ENCODE measurements at regions not wholly inside any gene's neighbourhood (a gene's known extent, or its start where the extent isn't known, plus 50 kb on each side); places are given as distances from the start of the nearest gene placed in this dataset.

DNA sequence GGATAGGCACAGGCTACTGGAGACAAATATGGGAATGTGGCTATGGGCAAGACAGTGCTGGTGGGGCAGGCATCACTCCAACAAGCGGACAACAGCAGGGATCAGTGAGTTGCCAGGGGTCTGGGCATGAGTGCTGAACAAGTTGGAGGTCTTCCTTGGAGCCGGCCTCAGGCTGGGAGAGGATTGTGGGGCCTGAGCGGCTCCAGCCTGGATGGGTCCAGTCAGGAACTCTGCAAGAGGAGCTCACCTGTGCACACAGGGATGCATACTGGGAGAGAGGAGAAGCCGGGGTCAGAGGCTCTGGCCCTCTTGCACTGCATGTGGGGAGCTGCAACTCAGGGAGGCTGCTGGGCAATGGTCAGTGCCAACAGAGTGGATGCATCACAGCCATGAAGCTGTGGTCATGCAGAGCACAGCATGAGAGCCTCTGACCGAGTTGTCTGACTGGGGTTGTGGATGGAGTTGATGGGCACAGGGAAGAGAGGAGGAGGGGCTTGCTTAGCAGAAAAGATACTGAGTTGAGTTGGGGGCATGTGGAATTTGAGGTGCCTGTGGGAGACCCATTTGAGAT is 204.0 kb upstream of the ZNF32 start:
- peaks cover 12% of the 10 kb centered on the region for H3F3A ChIP-seq (replicated peaks; ENCODE audit: insufficient read depth)
- H3K9ac ChIP-seq = no peak overlapping the region
- no peak overlapping the region for H3K4me2 ChIP-seq
- H4K20me1 ChIP-seq (ENCODE audit: insufficient read depth) = no peaks in the 10 kb centered on the region
- no peak overlapping the region for H3K4me3 ChIP-seq (ENCODE audit: low read depth in 2 of 2, low read length in 1 of 2)
- no peaks in the 10 kb centered on the region for H3K9me2 ChIP-seq
- POLR2A ChIA-PET = no interaction called here
- 59% methylated on average over 4 of the region's 5 CpGs for WGBS (ENCODE audit: low lambda C conversion rate)
- peaks cover 0 to 35% of the 10 kb centered on the region in 2 experiments; a peak in 2 of 4 replicates for H3K4me1 ChIP-seq (ENCODE audit: control insufficient read depth in 1 of 2, insufficient read depth in 2 of 2, low read depth in 1 of 2, low read length in 1 of 2)
- H3K79me2 ChIP-seq (ENCODE audit: insufficient read depth) = no peaks in the 10 kb centered on the region
- H3K27ac ChIP-seq (ENCODE audit: low read depth in 2 of 2, low read length in 1 of 2) = no peak overlapping the region
- DNase-seq = no peak
- H3K27me3 ChIP-seq (ENCODE audit: insufficient read depth) = no peaks in the 10 kb centered on the region
- H3K9me3 ChIP-seq = no peaks in the 10 kb centered on the region
- H3K36me3 ChIP-seq (replicated peaks in 1 of 2; ENCODE audit: control insufficient read depth in 1 of 2, insufficient read depth in 2 of 2, low read length in 1 of 2) = no peaks in the 10 kb centered on the region
- CTCF ChIA-PET = no interaction called here
- TF ChIP-seq FOSL2 (IDR thresholded peaks at IDR 0.05; ENCODE audit: borderline replicate concordance, low read depth) (no peak), RCOR1 (IDR thresholded peaks at IDR 0.05; ENCODE audit: low read length) (no peak), CHD2 (IDR thresholded peaks at IDR 0.05; ENCODE audit: low read length, partially characterized antibody) (no peak), RFX5 (IDR thresholded peaks at IDR 0.05; ENCODE audit: low read length) (no peak), TCF12 (IDR thresholded peaks at IDR 0.05) (no peak)
- TF ChIP-seq, protein P1, sequence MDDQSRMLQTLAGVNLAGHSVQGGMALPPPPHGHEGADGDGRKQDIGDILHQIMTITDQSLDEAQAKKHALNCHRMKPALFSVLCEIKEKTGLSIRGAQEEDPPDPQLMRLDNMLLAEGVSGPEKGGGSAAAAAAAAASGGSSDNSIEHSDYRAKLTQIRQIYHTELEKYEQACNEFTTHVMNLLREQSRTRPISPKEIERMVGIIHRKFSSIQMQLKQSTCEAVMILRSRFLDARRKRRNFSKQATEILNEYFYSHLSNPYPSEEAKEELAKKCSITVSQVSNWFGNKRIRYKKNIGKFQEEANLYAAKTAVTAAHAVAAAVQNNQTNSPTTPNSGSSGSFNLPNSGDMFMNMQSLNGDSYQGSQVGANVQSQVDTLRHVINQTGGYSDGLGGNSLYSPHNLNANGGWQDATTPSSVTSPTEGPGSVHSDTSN (IDR thresholded peaks at IDR 0.05) = no peak
- no peak overlapping the region for H2AFZ ChIP-seq (ENCODE audit: low read depth)

DNA sequence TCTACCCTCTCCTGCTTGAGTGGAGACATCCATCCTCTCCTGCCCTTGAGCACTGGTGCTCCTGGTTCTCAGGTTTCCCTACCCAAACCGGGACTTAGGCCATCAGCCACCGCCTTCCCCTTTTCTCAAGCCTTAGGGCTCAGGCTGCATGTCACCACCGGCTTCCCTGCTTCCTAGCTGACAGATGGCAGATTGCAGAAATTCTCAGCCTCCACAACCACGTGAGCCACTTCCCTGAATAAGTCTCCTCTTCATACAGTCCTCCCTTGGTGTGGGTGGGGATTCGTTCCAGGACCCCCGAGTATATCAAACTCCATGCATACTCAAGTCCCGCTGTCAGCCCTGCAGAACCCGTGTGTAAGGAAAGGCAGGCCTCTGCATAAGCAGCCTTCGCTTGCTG is 203.5 kb upstream of the ZNF32 start:
- ChIA-PET POLR2A (no interaction called here), CTCF (interaction anchor here (0.8 kb wide), 1 partner anchor 91 kb away, joined by 3 read pairs; no protein-coding TSS in a partner anchor)
- Histone ChIP-seq H3K27me3 (ENCODE audit: insufficient read depth) (no peaks in the 10 kb centered on the region), H3K79me2 (ENCODE audit: insufficient read depth) (no peaks in the 10 kb centered on the region), H3F3A (replicated peaks; ENCODE audit: insufficient read depth) (peaks cover 7% of the 10 kb centered on the region), H3K4me3 (ENCODE audit: low read depth in 2 of 2, low read length in 1 of 2) (no peak overlapping the region), H2AFZ (ENCODE audit: low read depth) (no peak overlapping the region), H3K4me2 (no peak overlapping the region), H3K36me3 (replicated peaks in 1 of 2; ENCODE audit: control insufficient read depth in 1 of 2, insufficient read depth in 2 of 2, low read length in 1 of 2) (no peaks in the 10 kb centered on the region), H3K4me1 (ENCODE audit: control insufficient read depth in 1 of 2, insufficient read depth in 2 of 2, low read depth in 1 of 2, low read length in 1 of 2) (peaks cover 0 to 30% of the 10 kb centered on the region in 2 experiments; a peak in 1 of 4 replicates), H3K27ac (ENCODE audit: low read depth in 2 of 2, low read length in 1 of 2) (no peak overlapping the region), H3K9ac (no peak overlapping the region), H3K9me3 (no peaks in the 10 kb centered on the region), H3K9me2 (no peaks in the 10 kb centered on the region), H4K20me1 (ENCODE audit: insufficient read depth) (no peaks in the 10 kb centered on the region)
- no peak for DNase-seq
- 73% methylated on average over 9 of the region's 9 CpGs for WGBS (ENCODE audit: low lambda C conversion rate)
- TF ChIP-seq POLR2AphosphoS5 (IDR thresholded peaks at IDR 0.05; ENCODE audit: low read depth, low read length) (no peak), FOXJ3 (CRISPR knock-in tag; IDR thresholded peaks at IDR 0.05) (no peak), RCOR1 (IDR thresholded peaks at IDR 0.05; ENCODE audit: low read length) (no peak), NRF1 (IDR thresholded peaks at IDR 0.05; ENCODE audit: low read depth, low read length) (no peak), SIN3A (IDR thresholded peaks at IDR 0.05; ENCODE audit: borderline replicate concordance, low read depth, low read length) (no peak), RFX5 (IDR thresholded peaks at IDR 0.05; ENCODE audit: low read length) (no peak), GABPA (IDR thresholded peaks at IDR 0.05; ENCODE audit: low read depth) (no peak), TEAD4 (IDR thresholded peaks at IDR 0.05; ENCODE audit: borderline replicate concordance, insufficient read depth) (no peak), ELF1 (IDR thresholded peaks at IDR 0.05) (no peak), TAF1 (IDR thresholded peaks at IDR 0.05; ENCODE audit: borderline replicate concordance, low read depth, low read length) (no peak), TCF12 (IDR thresholded peaks at IDR 0.05) (no peak)
- TF ChIP-seq, protein P2, sequence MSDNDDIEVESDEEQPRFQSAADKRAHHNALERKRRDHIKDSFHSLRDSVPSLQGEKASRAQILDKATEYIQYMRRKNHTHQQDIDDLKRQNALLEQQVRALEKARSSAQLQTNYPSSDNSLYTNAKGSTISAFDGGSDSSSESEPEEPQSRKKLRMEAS (IDR thresholded peaks at IDR 0.05; ENCODE audit: low read depth) = no peak
- TF ChIP-seq, protein P3, sequence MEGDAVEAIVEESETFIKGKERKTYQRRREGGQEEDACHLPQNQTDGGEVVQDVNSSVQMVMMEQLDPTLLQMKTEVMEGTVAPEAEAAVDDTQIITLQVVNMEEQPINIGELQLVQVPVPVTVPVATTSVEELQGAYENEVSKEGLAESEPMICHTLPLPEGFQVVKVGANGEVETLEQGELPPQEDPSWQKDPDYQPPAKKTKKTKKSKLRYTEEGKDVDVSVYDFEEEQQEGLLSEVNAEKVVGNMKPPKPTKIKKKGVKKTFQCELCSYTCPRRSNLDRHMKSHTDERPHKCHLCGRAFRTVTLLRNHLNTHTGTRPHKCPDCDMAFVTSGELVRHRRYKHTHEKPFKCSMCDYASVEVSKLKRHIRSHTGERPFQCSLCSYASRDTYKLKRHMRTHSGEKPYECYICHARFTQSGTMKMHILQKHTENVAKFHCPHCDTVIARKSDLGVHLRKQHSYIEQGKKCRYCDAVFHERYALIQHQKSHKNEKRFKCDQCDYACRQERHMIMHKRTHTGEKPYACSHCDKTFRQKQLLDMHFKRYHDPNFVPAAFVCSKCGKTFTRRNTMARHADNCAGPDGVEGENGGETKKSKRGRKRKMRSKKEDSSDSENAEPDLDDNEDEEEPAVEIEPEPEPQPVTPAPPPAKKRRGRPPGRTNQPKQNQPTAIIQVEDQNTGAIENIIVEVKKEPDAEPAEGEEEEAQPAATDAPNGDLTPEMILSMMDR (IDR thresholded peaks at IDR 0.05) = no peak
- TF ChIP-seq, protein P4, sequence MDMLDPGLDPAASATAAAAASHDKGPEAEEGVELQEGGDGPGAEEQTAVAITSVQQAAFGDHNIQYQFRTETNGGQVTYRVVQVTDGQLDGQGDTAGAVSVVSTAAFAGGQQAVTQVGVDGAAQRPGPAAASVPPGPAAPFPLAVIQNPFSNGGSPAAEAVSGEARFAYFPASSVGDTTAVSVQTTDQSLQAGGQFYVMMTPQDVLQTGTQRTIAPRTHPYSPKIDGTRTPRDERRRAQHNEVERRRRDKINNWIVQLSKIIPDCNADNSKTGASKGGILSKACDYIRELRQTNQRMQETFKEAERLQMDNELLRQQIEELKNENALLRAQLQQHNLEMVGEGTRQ (IDR thresholded peaks at IDR 0.05; ENCODE audit: borderline replicate concordance, low read depth, low read length) = no peak
- TF ChIP-seq, protein P5, sequence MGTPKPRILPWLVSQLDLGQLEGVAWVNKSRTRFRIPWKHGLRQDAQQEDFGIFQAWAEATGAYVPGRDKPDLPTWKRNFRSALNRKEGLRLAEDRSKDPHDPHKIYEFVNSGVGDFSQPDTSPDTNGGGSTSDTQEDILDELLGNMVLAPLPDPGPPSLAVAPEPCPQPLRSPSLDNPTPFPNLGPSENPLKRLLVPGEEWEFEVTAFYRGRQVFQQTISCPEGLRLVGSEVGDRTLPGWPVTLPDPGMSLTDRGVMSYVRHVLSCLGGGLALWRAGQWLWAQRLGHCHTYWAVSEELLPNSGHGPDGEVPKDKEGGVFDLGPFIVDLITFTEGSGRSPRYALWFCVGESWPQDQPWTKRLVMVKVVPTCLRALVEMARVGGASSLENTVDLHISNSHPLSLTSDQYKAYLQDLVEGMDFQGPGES (IDR thresholded peaks at IDR 0.05; ENCODE audit: low read depth, low read length) = no peak
- TF ChIP-seq, protein P6, sequence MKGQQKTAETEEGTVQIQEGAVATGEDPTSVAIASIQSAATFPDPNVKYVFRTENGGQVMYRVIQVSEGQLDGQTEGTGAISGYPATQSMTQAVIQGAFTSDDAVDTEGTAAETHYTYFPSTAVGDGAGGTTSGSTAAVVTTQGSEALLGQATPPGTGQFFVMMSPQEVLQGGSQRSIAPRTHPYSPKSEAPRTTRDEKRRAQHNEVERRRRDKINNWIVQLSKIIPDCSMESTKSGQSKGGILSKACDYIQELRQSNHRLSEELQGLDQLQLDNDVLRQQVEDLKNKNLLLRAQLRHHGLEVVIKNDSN (IDR thresholded peaks at IDR 0.05; ENCODE audit: borderline replicate concordance, low read depth) = no peak
